Sigmoid colon (tissue), 6 donors: ENCODE measurements at regions not wholly inside any gene's neighbourhood (a gene's known extent, or its start where the extent isn't known, plus 50 kb on each side); places are given as distances from the start of the nearest gene placed in this dataset.

Source experiments
- DNase-seq: peaks from one replicate; pipeline ENCODE4 v3.0.0-alpha.2; 2019
- H3K27ac ChIP-seq, 4 donors: fragments of 200-600 bp; sonication (generic); one replicate each; pipeline ENCODE4 v1.5.1; 2016 to 2019; ENCODE audit warnings: mild to moderate bottlenecking in 1 of 4
- H3K27me3 ChIP-seq, 3 donors: fragments of 200-600 bp; sonication (generic); one replicate each; pipeline ENCODE4 v1.5.1; 2019; ENCODE audit warnings: mild to moderate bottlenecking in 1 of 3
- H3K36me3 ChIP-seq, 4 donors: fragments of 200-600 bp; sonication (generic); one replicate each; pipeline ENCODE4 v1.5.1; 2016 to 2019
- H3K4me1 ChIP-seq, 4 donors: fragments of 200-600 bp; sonication (generic); one replicate each; pipeline ENCODE4 v1.5.1; 2017 to 2019
- H3K4me3 ChIP-seq, 4 donors: fragments of 200-600 bp; sonication (generic); one replicate each; pipeline ENCODE4 v1.5.1; 2017 to 2019; ENCODE audit warnings: mild to moderate bottlenecking in 2 of 4, moderate library complexity in 1 of 4
- H3K9me3 ChIP-seq, 4 donors: fragments of 200-600 bp in 3 of 4; sonication (generic) in 3 of 4; one replicate each; pipeline versions ENCODE4 v1.5.1 to v1.6.1; 2013 to 2019
- CTCF ChIP-seq, 4 experiments: fragments of 450-650 bp in 3 of 4; fragments of 200-600 bp in 1 of 4; IDR thresholded peaks; one replicate each; pipeline ENCODE4 v1.5.1; 2016 to 2019; ENCODE audit warnings: antibody characterized with exemption in 4 of 4, mild to moderate bottlenecking in 3 of 4, moderate library complexity in 2 of 4
- EP300 ChIP-seq, 4 donors: sonication (generic); formaldehyde crosslinking; IDR thresholded peaks; one replicate each; pipeline ENCODE4 v1.6.1; 2017; ENCODE audit warnings: antibody characterized with exemption in 4 of 4
- POLR2A ChIP-seq, 2 donors: fragments of 450-650 bp; IDR thresholded peaks; one replicate each; pipeline ENCODE4 v1.6.1; 2016; ENCODE audit warnings: antibody characterized with exemption in 2 of 2, mild to moderate bottlenecking in 2 of 2, moderate library complexity in 2 of 2
- POLR2AphosphoS5 ChIP-seq, 4 donors: sonication (generic); formaldehyde crosslinking; IDR thresholded peaks; one replicate each; pipeline ENCODE4 v1.6.1; 2017; ENCODE audit warnings: antibody characterized with exemption in 4 of 4
- WGBS, 2 donors: extraction: QIAGEN DNeasy Blood & Tissue Kit; methylation state at CpG; one replicate each; pipeline ENCODE4 v1.1.7; 2013; 5-methylcytosine and 5-hydroxymethylcytosine counted together
- intact Hi-C: fragments of 100-400 bp; cut with DNase I; formaldehyde crosslinking; loops from one replicate; pipeline ENCODE4 v1.15.1; 2023
- donor health status: healthy with polysubstance abuse.
- donor health status: healthy.

GRCh38 chr7:39811161-39811614 is 138.9 kb upstream of the CDK13 start:
- Histone ChIP-seq H3K27ac (no peak overlapping the region), H3K9me3 (no peaks in the 10 kb centered on the region), H3K4me3 (no peak overlapping the region), H3K4me1 (peaks cover 0 to 8% (median 4%) of the 10 kb centered on the region in 4 donors), H3K36me3 (no peaks in the 10 kb centered on the region), H3K27me3 (no peaks in the 10 kb centered on the region)
- intact Hi-C loops, result no loop called here
- 34 to 68% methylated on average over 1 of the region's 1 CpG for WGBS, 2 donors
- TF ChIP-seq POLR2A (IDR thresholded peaks at IDR 0.05) (no peak), POLR2AphosphoS5 (IDR thresholded peaks at IDR 0.05) (no peak), CTCF (IDR thresholded peaks at IDR 0.05) (no peak), EP300 (IDR thresholded peaks at IDR 0.05) (no peak)
- DNase-seq, result no peak

GRCh38 chr7:39816462-39817060 is 133.5 kb upstream of the CDK13 start:
- 76 to 81% methylated on average over 7 of the region's 7 CpGs for WGBS, 2 donors
- DNase-seq, result no peak
- TF ChIP-seq POLR2A (IDR thresholded peaks at IDR 0.05), result no peak
- no peak for TF ChIP-seq EP300 (IDR thresholded peaks at IDR 0.05)
- TF ChIP-seq POLR2AphosphoS5 (IDR thresholded peaks at IDR 0.05), result no peak
- no peak for TF ChIP-seq CTCF (IDR thresholded peaks at IDR 0.05)

GRCh38 chr7:39819514-39819913 is 130.5 kb upstream of the CDK13 start:
- Histone ChIP-seq H3K9me3 (no peaks in the 10 kb centered on the region), H3K4me3 (no peak overlapping the region), H3K27me3 (no peaks in the 10 kb centered on the region), H3K36me3 (no peaks in the 10 kb centered on the region), H3K4me1 (no peaks in the 10 kb centered on the region), H3K27ac (no peak overlapping the region)
- intact Hi-C loops, result no loop called here
- no peak for TF ChIP-seq CTCF (IDR thresholded peaks at IDR 0.05)
- no peak for TF ChIP-seq POLR2A (IDR thresholded peaks at IDR 0.05)
- TF ChIP-seq POLR2AphosphoS5 (IDR thresholded peaks at IDR 0.05), result no peak
- no peak for TF ChIP-seq EP300 (IDR thresholded peaks at IDR 0.05)
- no peak for DNase-seq

More at GRCh38 chr7:39816462-39817060, 133.5 kb upstream of the CDK13 start:
- intact Hi-C loops, result no loop called here
- Histone ChIP-seq H3K9me3 (no peaks in the 10 kb centered on the region), H3K27ac (no peak overlapping the region), H3K36me3 (no peaks in the 10 kb centered on the region), H3K4me1 (no peaks in the 10 kb centered on the region), H3K27me3 (no peaks in the 10 kb centered on the region), H3K4me3 (no peak overlapping the region)

- Histone ChIP-seq H3K4me3 (no peak overlapping the region), H3K4me1 (no peaks in the 10 kb centered on the region), H3K9me3 (no peaks in the 10 kb centered on the region), H3K27ac (no peak overlapping the region), H3K36me3 (no peaks in the 10 kb centered on the region), H3K27me3 (no peaks in the 10 kb centered on the region)
- 72 to 81% methylated on average over 2 of the region's 2 CpGs for WGBS, 2 donors
- intact Hi-C loops, result no loop called here
- no peak for DNase-seq
- TF ChIP-seq EP300 (IDR thresholded peaks at IDR 0.05), result no peak
- no peak for TF ChIP-seq CTCF (IDR thresholded peaks at IDR 0.05)
- TF ChIP-seq POLR2A (IDR thresholded peaks at IDR 0.05), result no peak
- no peak for TF ChIP-seq POLR2AphosphoS5 (IDR thresholded peaks at IDR 0.05)
Measured at GRCh38 chr7:39824456-39825200, 125.4 kb upstream of the CDK13 start.
